HG03095 (cell line): ENCODE measurements at regions not wholly inside any gene's neighbourhood (a gene's known extent, or its start where the extent isn't known, plus 50 kb on each side); places are given as distances from the start of the nearest gene placed in this dataset.
"Not testable (repeated sequence)": the region's sequence is repeated elsewhere in the genome, so short reads cannot be mapped to it uniquely, and the experiment has no call there.

Experiments used
- ATAC-seq: cut with Tn5 transposase; IDR thresholded peaks from one replicate; pipeline ENCODE4 v1.9.1; 2021; ENCODE audit warnings: moderate library complexity; ENCODE audit not compliant: unreplicated experiment

GRCh38 chr9:36521148-36521547 is 51.5 kb upstream of the MELK start:
- no peak for ATAC-seq

- ATAC-seq, result no peak
Measured at GRCh38 chr9:36517131-36517530, 55.6 kb upstream of the MELK start.

DNA sequence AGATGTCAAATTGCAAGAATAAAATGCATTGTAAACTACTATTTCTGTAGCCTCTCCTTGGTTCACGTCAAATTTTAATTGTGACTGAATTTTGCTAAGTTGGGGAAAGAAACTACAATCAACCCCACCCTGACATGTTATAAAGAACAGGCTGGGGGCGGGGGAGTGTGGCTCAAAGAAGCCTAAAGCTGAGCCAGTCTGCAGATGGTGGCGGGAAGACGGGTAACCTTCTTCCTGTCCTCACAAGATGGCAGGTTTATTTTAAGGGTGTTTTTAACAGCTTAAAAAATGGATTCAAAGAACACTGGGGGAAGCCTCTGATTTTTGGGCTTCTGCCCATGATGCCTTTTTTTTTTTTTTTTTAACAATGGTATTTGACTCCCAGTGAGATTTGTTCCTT is 68.5 kb upstream of the MELK start:
- ATAC-seq, result no peak

DNA sequence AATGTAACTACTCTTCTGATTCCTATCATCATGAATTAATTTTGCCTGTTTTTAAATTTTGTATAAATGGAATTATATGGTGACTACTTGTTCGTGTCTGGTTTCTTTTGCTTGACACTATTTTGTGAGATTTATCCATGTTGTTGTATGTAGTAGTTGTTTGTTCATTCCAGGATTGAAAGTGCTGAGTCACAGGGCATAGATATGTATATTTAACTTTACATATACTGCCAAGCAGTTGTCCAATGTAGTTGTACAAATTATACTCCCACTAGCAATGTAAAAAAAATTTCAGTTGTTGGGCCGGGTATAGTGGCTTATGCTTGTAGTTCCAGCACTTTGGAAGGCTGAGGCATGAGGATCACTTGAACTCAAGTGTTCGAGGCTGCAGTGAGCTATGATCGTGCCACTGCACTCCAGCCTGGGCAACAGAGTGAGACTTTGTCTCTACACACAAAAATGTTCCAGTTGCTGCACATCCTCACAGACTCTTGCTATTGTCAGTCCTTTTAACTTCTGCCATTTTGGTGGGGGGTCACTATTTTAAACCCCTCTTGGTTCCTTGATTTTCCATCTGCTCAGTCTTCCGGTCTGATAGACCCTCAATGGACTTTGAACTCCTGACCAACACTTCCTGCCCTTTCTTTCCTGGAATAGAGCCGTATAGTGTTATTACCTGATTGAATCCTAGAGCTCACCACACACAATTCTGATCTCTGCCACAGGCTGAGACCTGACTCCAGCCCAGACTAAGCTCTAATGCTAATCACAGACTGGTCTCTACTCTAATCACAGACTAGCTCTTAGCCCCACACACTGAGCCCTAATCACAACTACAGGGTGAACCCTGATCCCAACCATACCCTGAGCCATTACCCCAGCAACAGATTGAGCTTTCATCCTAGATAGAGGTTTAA is 69.3 kb upstream of the MELK start:
- ATAC-seq, result no peak

DNA sequence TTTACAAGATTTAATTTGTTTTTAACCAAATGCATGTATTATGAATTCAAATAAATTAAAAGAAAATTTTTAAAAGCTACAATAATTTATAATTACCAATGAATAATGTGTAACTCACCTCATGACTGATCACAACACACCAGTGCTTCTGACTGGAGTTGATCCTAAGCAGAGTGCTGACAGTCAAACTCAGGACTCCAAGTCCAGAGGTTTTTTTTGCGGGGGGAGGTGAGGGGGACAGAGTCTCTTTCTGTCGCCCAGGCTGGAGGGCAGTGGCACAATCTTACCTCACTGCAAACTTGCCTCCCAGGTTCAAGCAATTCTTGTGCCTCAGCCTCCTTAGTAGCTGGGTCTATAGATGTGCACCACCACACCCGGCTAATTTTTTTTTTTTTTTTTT is 71.0 kb upstream of the MELK start:
- no peak for ATAC-seq

- not testable (repeated sequence) for ATAC-seq
Measured at GRCh38 chr9:36500931-36501330, 71.8 kb upstream of the MELK start.

DNA sequence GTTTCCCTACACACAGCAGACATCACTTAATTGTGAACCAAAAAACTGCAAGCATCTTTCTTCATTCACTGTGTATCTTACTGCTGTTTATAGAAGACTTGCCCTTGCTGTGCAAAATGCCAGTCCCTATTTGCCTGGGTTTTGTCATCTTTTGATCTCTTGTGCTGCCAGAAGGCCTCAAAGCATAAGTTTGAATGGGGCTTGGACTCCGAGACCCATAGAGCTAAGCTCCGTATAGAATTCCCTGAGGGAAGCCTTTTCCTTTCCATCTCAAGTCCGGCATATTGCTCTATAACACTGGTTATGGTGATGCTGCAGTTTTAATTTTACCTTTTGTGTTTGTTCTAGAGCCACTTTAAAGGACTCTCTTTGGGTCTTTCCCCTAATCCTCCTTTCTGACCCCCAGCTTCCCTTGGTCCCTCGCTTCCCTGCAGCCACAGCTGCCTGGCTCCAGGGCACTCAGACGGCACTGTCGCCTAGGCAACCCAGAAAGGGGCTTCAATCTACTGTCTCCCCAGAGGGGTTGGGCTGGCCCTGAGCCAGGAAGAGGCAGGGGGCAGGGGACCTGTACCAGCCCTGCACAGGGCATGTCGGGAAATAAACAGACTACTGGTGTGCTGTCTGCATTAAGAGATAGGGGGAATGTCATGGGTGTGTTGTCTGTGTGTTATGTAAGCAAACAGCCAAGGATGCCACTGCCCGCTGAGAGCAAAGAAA is 73.4 kb upstream of the MELK start:
- ATAC-seq, result no peak

GRCh38 chr9:36493564-36493963 is 79.1 kb upstream of the MELK start:
- ATAC-seq, result not testable (repeated sequence)

DNA sequence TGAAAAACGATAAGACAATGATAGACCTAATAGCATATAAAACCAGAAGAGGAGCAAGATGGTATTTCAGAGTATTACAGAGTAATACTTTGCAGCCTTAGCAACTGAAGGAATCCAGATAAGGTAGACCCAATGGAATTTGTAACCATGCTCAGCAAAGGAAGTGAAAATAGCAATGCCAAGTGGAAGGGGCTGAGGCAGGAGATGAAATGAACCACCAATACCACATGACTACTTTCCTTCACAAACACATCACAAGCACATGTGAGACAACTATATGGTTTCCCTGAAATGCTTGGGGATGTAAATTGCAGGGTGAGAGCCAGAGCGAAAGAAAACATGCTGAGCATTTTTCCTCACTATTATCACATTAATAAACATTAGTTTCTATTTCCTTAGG is 79.8 kb upstream of the MELK start:
- ATAC-seq, result no peak

DNA sequence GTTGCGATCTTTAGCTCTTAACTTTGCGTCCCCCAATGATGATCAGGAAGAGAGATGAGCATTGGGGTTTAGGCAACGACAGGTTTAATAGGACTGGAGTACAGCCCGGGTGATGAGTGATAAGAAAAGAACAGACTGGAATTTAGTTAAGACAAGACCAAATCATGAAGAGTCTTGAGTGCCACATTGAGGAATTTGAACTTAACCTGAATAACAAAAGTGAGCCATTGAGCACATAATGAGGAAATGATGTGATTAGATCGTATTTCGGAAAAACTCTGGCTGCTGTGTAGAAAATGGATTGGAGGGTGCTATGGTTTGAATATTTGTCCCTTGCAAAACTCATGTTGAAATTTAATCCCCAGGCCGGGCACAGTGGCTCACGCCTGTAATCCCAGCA is 83.2 kb upstream of the MELK start:
- ATAC-seq, result no peak

DNA sequence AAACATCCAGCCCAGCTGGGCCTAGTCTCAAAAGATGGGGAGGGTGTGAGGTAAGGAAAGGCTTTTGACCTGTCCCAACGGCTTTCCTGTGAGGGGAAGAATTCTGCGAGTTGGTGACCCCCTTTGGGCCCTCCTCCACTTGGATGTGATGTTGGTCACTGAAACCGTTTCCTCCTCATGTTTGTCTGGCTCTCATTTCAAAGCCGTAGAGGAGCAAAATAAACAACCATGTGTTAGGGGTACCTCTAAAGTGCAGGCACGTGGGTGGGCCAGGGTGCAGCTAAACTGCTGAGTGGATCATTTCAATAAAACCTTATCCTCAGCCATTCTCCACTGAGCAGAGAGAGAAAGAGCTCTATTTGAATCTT is 84.3 kb upstream of the MELK start:
- ATAC-seq, result no peak

GRCh38 chr9:36487482-36488388 is 85.0 kb upstream of the MELK start:
- peak; percentile 89 for ATAC-seq

DNA sequence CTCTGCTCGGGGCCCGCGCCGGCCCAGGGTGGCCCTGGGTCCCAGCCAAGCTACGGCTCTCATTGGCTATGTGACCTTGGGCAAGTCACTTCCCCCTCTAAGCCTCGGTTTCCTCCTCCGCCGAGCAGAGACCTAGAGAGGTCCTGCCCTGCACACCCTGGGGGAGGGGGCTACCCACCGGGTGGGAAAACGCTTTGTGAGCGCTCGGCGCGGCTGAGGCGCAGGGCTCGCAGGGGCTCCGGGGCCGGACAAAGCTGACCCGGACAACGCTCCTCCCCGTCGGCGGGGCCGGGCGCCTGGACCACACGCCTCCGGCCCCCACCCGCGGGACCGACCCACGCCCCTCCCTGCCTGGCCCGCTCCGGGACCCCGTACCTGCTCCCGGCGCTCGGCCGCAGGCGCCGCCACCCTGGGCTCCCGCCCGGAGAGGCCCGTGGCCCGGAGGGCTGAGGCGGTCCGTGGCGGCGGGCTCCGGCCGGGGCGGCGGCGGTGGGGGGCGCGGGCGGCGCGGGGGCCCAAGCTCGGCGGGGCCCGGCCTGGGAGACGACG is 85.7 kb upstream of the MELK start:
- ATAC-seq, result peak; percentile 40

GRCh38 chr9:36486329-36486932 is 86.3 kb upstream of the MELK start:
- ATAC-seq, result no peak

DNA sequence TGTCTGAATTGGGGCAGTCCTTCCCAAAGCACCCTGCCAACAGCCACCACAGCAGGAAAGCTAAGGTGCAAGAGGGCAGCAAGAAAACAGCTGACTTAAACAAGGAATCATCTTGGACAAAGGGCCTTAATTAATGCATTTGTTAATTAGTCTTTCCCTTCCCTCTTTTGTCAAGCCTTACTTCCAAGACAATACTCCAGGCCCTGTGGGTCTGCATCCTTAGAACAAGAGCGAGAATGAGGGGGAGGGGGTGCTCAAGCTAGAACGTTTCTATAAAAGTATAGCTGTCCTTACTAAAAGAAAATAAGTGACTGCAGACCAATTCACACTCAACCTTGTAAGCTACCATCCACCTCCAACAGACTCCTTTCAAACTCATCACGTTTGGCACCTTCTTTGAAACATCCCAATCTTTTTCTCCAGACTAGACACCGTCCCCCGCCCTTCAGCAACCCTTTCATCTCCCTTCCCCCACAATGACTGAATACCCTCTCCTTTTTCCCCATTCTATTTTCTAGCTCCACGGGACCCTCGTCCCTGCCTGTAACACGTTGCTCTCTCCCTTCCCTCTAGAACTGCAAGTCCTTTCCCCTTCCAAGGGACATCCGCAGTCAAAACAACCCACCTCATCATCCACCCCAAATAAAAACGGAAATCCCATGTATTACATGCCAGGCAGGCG is 85.7 kb upstream of the RNF38 start:
- ATAC-seq, result no peak

DNA sequence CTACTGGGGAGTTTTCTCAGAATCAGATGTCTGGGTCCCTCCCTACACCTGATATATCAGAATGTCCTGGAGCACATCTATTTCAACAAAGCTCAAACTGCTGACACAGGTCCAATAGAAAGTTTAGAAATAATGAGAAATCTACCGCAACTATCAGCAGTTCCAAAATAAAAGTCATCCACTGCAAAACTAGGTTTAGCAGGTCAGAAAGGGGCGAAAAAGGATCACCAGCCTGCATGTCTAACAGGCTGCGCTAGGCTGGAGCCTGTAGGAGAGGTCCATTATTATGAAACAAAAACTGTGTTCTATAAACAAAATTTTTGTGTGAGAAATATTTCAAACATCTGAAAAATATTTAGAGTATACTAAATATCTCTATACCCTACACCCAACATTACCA is 84.1 kb upstream of the RNF38 start:
- ATAC-seq, result no peak

DNA sequence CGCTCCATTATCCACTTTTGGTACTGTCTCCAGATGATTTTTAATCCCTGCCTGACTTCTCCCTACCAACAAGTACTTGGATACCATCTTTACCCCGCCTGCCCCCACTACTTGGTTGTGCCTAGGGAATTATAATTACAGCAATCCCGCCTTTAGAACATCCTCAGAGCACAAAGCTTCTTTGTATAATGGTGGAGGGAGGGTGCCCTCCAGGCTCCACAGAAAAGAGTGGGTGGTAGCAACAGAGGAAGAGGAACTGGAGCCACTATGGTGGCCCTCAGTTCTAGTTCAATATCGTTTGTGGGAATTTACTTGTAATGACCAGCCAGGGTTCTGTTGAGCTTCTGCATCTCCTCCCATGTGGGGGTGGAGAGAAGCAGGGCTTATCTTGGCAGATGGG is 79.0 kb upstream of the RNF38 start:
- ATAC-seq, result no peak

- ATAC-seq, result no peak
Measured at GRCh38 chr9:36471359-36471758, 71.3 kb upstream of the RNF38 start.

DNA sequence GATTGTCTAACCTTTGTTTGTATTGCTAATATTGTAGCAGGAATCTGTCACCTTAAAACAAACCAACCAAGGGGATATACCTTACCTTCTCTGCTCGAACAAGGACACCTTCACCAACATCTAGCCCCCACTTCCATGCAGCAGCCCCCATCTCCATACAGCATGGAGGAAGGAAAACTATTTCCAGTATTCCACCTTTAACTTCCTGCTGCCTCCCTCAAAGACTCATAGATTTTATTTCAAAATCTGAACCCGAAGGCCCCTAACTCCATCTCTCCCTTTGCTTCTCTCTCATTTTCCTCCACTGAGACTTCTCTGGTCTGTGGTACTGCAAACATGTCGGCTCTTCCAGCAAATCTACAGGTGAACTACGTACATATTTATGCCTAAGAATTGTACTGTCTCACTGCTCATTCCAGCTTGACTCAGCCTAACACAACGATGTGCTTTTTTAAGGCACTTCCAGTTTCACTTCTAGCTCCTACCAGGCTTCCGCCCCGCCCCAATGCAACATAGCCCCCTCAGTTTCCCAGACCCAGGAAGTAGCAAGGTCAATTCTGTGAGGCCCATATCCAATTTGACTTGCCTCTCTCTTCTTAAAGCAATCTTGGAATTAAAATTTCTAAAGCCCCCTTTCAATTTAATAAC is 70.7 kb upstream of the RNF38 start:
- ATAC-seq, result peak; percentile 79

DNA sequence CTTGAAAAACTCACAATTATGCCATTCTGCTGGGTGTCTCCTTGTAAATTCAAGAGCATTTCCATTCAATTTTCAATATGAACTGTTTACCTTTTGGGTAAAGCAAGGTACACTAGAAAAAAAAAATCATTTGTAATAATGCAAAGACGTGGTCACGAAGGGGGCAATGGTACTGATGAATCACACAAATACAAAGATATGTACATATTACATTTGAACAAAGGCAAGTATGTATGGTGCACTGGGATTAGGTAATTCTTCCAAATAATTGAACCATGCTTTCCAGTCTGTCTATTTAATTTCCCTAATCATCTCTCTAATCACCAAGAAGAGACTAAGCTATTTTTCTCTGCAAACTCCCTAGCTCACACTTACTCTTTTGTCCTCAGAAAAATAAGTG is 63.4 kb upstream of the RNF38 start:
- no peak for ATAC-seq
